K562 (cell line): ENCODE measurements at regions not wholly inside any gene's neighbourhood (a gene's known extent, or its start where the extent isn't known, plus 50 kb on each side); places are given as distances from the start of the nearest gene placed in this dataset.

Experiments used
- ATAC-seq: fragments of 200-7000 bp; cut with Tn5 transposase; 3 replicates; pipeline ENCODE4 v1.9.1; 2020; ENCODE audit warnings: moderate library complexity
- BruUV-seq: library from RNA; stranded (reverse); fragments of 400-500 nt; replicated peaks from 2 replicates; lab custom pipeline; 2021; lab: Mats Ljungman, UMichigan
- CTCF ChIA-PET: fragments of 300-600 bp; formaldehyde crosslinking; extraction: SDS; loops from one replicate; lab custom pipeline; 2021; ENCODE audit warnings: low intra/inter-chr PET ratio; lab: Yijun Ruan, JAX
- POLR2A ChIA-PET: fragments of 300-600, 350-650 bp; sonication (Branson Sonifier 250); formaldehyde crosslinking; extraction: SDS; loops from one replicate; lab custom pipeline; 2021; ENCODE audit warnings: antibody characterized with exemption, inconsistent platforms; lab: Yijun Ruan, JAX
- DNase-seq, 4 experiments: peaks; one replicate each; pipeline versions ENCODE4 v3.0.0 to v3.0.0-alpha.2; 2011 to 2018; ENCODE audit warnings: low spot score in 3 of 4, mixed read lengths in 3 of 4; ENCODE audit errors: extremely low read depth in 1 of 4
- FAIRE-seq: peaks from 2 replicates; lab custom pipeline; 2011; peaks lifted over from hg19 to GRCh38; lab: Jason Lieb, UNC
- H2AFZ ChIP-seq: 2 replicates; pipeline ENCODE4 v1.6.0; 2011; ENCODE audit warnings: low read depth, low read length, control low read depth, inconsistent platforms
- H3K27ac ChIP-seq: fragments of 200-600 bp; 3 replicates; pipeline ENCODE4 v1.8.0; 2011; ENCODE audit warnings: low read depth, mild to moderate bottlenecking, control low read depth, inconsistent platforms, low read length, moderate library complexity, mixed read lengths; ENCODE audit errors: extremely low read depth
- H3K27me3 ChIP-seq, 2 experiments: fragments of 300-600 bp in 1 of 2; 2 replicates in 1 of 2; 3 replicates in 1 of 2; pipeline versions ENCODE4 v1.6.0 to v1.8.0; 2011; ENCODE audit warnings: inconsistent platforms in 2 of 2, low read length in 2 of 2, mild to moderate bottlenecking in 1 of 2, mixed read lengths in 1 of 2, moderate library complexity in 1 of 2; ENCODE audit not compliant: control insufficient read depth in 2 of 2, insufficient read depth in 2 of 2
- H3K36me3 ChIP-seq: fragments of 300-600 bp; 3 replicates; pipeline ENCODE4 v1.8.0; 2011; ENCODE audit warnings: mild to moderate bottlenecking, low read length, inconsistent platforms; ENCODE audit not compliant: control insufficient read depth, insufficient read depth
- H3K4me1 ChIP-seq, 2 experiments: fragments of 200-600 bp in 1 of 2; replicated peaks in 1 of 2; 2 replicates in 1 of 2; 3 replicates in 1 of 2; pipeline versions ENCODE4 v1.5.1 to v1.8.0; 2011; ENCODE audit warnings: inconsistent platforms in 2 of 2, low read length in 2 of 2, mild to moderate bottlenecking in 1 of 2, mixed read lengths in 1 of 2, moderate library complexity in 1 of 2; ENCODE audit not compliant: control insufficient read depth in 2 of 2, insufficient read depth in 2 of 2
- H3K4me2 ChIP-seq: 2 replicates; pipeline ENCODE4 v1.6.1; 2011; ENCODE audit warnings: low read length, control low read depth, inconsistent platforms, mixed read lengths; ENCODE audit not compliant: insufficient read depth
- H3K4me3 ChIP-seq: fragments of 200-600 bp; sonication (generic), shearing (Covaris generic); 2 replicates; pipeline ENCODE4 v1.5.1; 2016; ENCODE audit warnings: control low read depth, inconsistent platforms
- H3K79me2 ChIP-seq: fragments of 200-600 bp; 3 replicates; pipeline ENCODE4 v1.8.0; 2011; ENCODE audit warnings: low read length, inconsistent platforms; ENCODE audit not compliant: control insufficient read depth, insufficient read depth
- H3K9ac ChIP-seq, 2 experiments: 2 replicates each; pipeline versions ENCODE4 v1.6.0 to v1.6.1; 2011; ENCODE audit warnings: low read depth in 2 of 2, low read length in 2 of 2, control low read depth in 1 of 2, inconsistent platforms in 1 of 2, mild to moderate bottlenecking in 1 of 2, mixed read lengths in 1 of 2; ENCODE audit not compliant: insufficient read depth in 1 of 2
- H3K9me1 ChIP-seq: one replicate; pipeline ENCODE4 v1.6.0; 2011; ENCODE audit warnings: inconsistent platforms, mild to moderate bottlenecking, low read length, moderate library complexity; ENCODE audit not compliant: control insufficient read depth, insufficient read depth
- H3K9me3 ChIP-seq: replicated peaks from 2 replicates; pipeline ENCODE4 v1.5.1; 2011; ENCODE audit warnings: low read depth, low read length, inconsistent platforms; ENCODE audit not compliant: control insufficient read depth, insufficient read depth
- H4K20me1 ChIP-seq: replicated peaks from 2 replicates; pipeline ENCODE4 v1.6.1; 2011; ENCODE audit warnings: low read length, inconsistent platforms, mixed read lengths; ENCODE audit not compliant: control insufficient read depth, insufficient read depth
- CHD2 ChIP-seq: IDR thresholded peaks from 2 replicates; pipeline ENCODE4 v1.6.1; 2011; ENCODE audit warnings: low read depth, low read length
- ILK ChIP-seq: fragments of 450-650 bp; IDR thresholded peaks from 2 replicates; pipeline ENCODE4 v1.6.1; 2016; ENCODE audit warnings: missing genetic modification characterization, low read depth, mild to moderate bottlenecking, missing compliant biosample characterization, moderate library complexity, borderline replicate concordance
- KLF6 ChIP-seq: fragments of 250-450 bp; sonication (Bioruptor Pico); IDR thresholded peaks from 2 replicates; pipeline ENCODE4 v1.4.0; 2020; ENCODE audit warnings: mild to moderate bottlenecking, moderate library complexity, borderline replicate concordance
- NCOA1 ChIP-seq: fragments of 450-650 bp; IDR thresholded peaks from 2 replicates; pipeline ENCODE4 v1.6.1; 2016; ENCODE audit warnings: low read depth
- NR2F6 ChIP-seq: fragments of 450-650 bp; formaldehyde crosslinking; IDR thresholded peaks from 2 replicates; pipeline ENCODE4 v1.4.0; 2020; ENCODE audit warnings: mild to moderate bottlenecking
- PBX2 ChIP-seq, 2 experiments: IDR thresholded peaks in 1 of 2; conservative IDR thresholded peaks in 1 of 2; 2 replicates each; pipeline ENCODE4 v1.6.1; 2016; ENCODE audit warnings: low read depth in 2 of 2, mild to moderate bottlenecking in 1 of 2, missing compliant biosample characterization in 1 of 2, missing genetic modification characterization in 1 of 2, moderate library complexity in 1 of 2
- RUNX1 ChIP-seq: sonication (generic); IDR thresholded peaks from 2 replicates; pipeline ENCODE4 v1.6.1; 2016; ENCODE audit warnings: antibody characterized with exemption, low read depth
- SAFB ChIP-seq: fragments of 200-400 bp; formaldehyde crosslinking; IDR thresholded peaks from 2 replicates; pipeline ENCODE4 v1.6.1; 2017; ENCODE audit warnings: low read depth, low read length, borderline replicate concordance
- SMARCA4 ChIP-seq: fragments of 450-650 bp; IDR thresholded peaks from 2 replicates; pipeline ENCODE4 v1.6.1; 2016
- TBL1XR1 ChIP-seq, 2 experiments: IDR thresholded peaks; 2 replicates each; pipeline ENCODE4 v1.6.1; 2012; ENCODE audit warnings: improper control_type of control experiment in 2 of 2, low read length in 2 of 2, mild to moderate bottlenecking in 1 of 2
- TRIM28 ChIP-seq: fragments of 450-650 bp; IDR thresholded peaks from 2 replicates; pipeline ENCODE4 v1.6.1; 2017
- ZBTB11 ChIP-seq, 3 experiments: fragments of 200-800 bp in 1 of 3; fragments of 250-450 bp in 1 of 3; fragments of 450-650 bp in 1 of 3; sonication (Bioruptor Pico) in 1 of 3; sonication (Bioruptor generic) in 1 of 3; formaldehyde crosslinking in 1 of 3; IDR thresholded peaks; 2 replicates each; pipeline versions ENCODE4 v1.6.1 to v1.8.0; 2016 to 2022; ENCODE audit warnings: mild to moderate bottlenecking in 2 of 3, missing genetic modification characterization in 2 of 3, missing compliant biosample characterization in 1 of 3, moderate library complexity in 1 of 3
- WGBS: fragments of 100-300 bp; shearing (Covaris generic); methylation state at CpG from one replicate; pipeline ENCODE4 v1.1.6; 2016; ENCODE audit warnings: low coverage, mixed read lengths; ENCODE audit not compliant: insufficient coverage; ENCODE audit errors: missing lambda C conversion rate; 5-methylcytosine and 5-hydroxymethylcytosine counted together
- in situ Hi-C: fragments of 300-500 bp; cut with MboI; formaldehyde crosslinking; loops from 4 replicates; pipeline ENCODE4 v1.15.0; 2018; ENCODE audit warnings: inconsistent platforms, mixed read lengths
- intact Hi-C: fragments of 100-400 bp; cut with micrococcal nuclease; formaldehyde crosslinking; loops from 2 replicates; pipeline ENCODE4 v1.14.2; 2022

- TF ChIP-seq TBL1XR1 (IDR thresholded peaks at IDR 0.05; ENCODE audit: low read length in 2 of 2) (no peak), NR2F6 (no peak), CHD2 (no peak), KLF6 (CRISPR knock-in tag) (no peak), NCOA1 (no peak), ILK (tag) (no peak)
Observed at GRCh38 chr4:71232056-71232430, 106.8 kb upstream of the SLC4A4 start (continued).

- no TSS peak for BruUV-seq
- Histone ChIP-seq H3K27me3 (peaks cover 8 to 28% of the 10 kb centered on the region in 2 experiments; a peak in 4 of 5 replicates), H3K4me2 (no peak overlapping the region), H3K4me1 (no peaks in the 10 kb centered on the region; a peak in 1 of 5 replicates), H3K36me3 (no peaks in the 10 kb centered on the region), H3K9me3 (no peaks in the 10 kb centered on the region), H3K79me2 (no peaks in the 10 kb centered on the region), H4K20me1 (no peaks in the 10 kb centered on the region), H3K4me3 (no peak overlapping the region), H3K9ac (no peak overlapping the region), H3K27ac (no peak overlapping the region), H2AFZ (no peak overlapping the region), H3K9me1 (no peaks in the 10 kb centered on the region)
- TF ChIP-seq RUNX1 (no peak), ZBTB11 (CRISPR knock-in tag; IDR thresholded peaks at IDR 0.05) (no peak), TRIM28 (no peak), PBX2 (CRISPR knock-in tag; IDR thresholded peaks at IDR 0.05; ENCODE audit: low read depth) (no peak), PBX2 (tag; conservative IDR thresholded peaks at IDR 0.05; ENCODE audit: low read depth) (peak; percentile 55; the same call in 1 of the 2 replicates), SMARCA4 (no peak), SAFB (no peak)
- intact Hi-C loops, result no loop called here
- no peak for FAIRE-seq
- DNase-seq, result no peak
- ChIA-PET CTCF (no interaction called here), POLR2A (no interaction called here)
- no peak for ATAC-seq
- 0% methylated on average over 1 of the region's 1 CpG for WGBS
- in situ Hi-C loops, result no loop called here
Observed at GRCh38 chr4:71232846-71233245, 106.0 kb upstream of the SLC4A4 start.
